Activated naive CD4-positive, alpha-beta T cell treated with anti-CD3 and anti-CD28 coated beads, Interleukin-2, amount 50 U/mL, for 24 hours (primary cell): ENCODE measurements at regions not wholly inside any gene's neighbourhood (a gene's known extent, or its start where the extent isn't known, plus 50 kb on each side); places are given as distances from the start of the nearest gene placed in this dataset.
"Not testable (repeated sequence)": the region's sequence is repeated elsewhere in the genome, so short reads cannot be mapped to it uniquely, and the experiment has no call there.

Experiments
- H3K27ac Mint-ChIP-seq: one replicate; pipeline ENCODE4 v1.8.0; 2021; ENCODE audit warnings: mild to moderate bottlenecking, mixed read lengths
- H3K27me3 Mint-ChIP-seq: one replicate; pipeline ENCODE4 v1.8.0; 2021; ENCODE audit warnings: mixed read lengths
- H3K36me3 Mint-ChIP-seq: one replicate; pipeline ENCODE4 v1.8.0; 2021; ENCODE audit warnings: mixed read lengths
- H3K4me1 Mint-ChIP-seq: one replicate; pipeline ENCODE4 v1.8.0; 2021; ENCODE audit warnings: mixed read lengths
- H3K4me3 Mint-ChIP-seq: one replicate; pipeline ENCODE4 v1.8.0; 2021; ENCODE audit warnings: mild to moderate bottlenecking, mixed read lengths
- H3K9me3 Mint-ChIP-seq: one replicate; pipeline ENCODE4 v1.8.0; 2021; ENCODE audit warnings: mixed read lengths

DNA sequence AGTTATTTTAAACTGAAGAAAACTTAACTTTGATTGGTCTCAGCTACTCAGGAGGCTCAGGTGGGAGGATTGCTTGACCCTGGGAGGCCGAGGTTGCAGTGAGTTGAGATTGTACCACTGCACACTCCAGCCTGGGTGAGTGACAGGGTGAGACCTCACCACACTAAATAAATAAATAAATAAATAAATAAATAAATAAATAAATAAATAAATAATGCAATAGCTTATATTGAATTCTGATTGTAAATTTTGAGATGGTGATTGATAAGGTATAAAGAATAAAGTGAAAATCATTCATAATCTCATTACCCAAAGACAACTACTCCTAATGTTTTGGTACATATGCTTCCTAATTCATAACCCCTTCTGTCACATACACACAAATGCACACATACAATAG is 58.1 kb downstream of the TUBA3C start:
- peaks cover 7% of the 10 kb centered on the region for H3K27me3 Mint-ChIP-seq
- no peaks in the 10 kb centered on the region for H3K36me3 Mint-ChIP-seq
- no peak overlapping the region for H3K27ac Mint-ChIP-seq
- H3K4me3 Mint-ChIP-seq = no peak overlapping the region
- H3K4me1 Mint-ChIP-seq = no peaks in the 10 kb centered on the region
- H3K9me3 Mint-ChIP-seq = no peaks in the 10 kb centered on the region

GRCh38 chr13:19117913-19118739 is 63.5 kb downstream of the TUBA3C start:
- Mint-ChIP-seq H3K4me3 (no peak overlapping the region), H3K27me3 (peaks cover 1% of the 10 kb centered on the region), H3K36me3 (no peaks in the 10 kb centered on the region), H3K9me3 (no peaks in the 10 kb centered on the region), H3K27ac (no peak overlapping the region), H3K4me1 (no peaks in the 10 kb centered on the region)

- H3K27me3 Mint-ChIP-seq, H3K9me3 Mint-ChIP-seq, H3K4me3 Mint-ChIP-seq, H3K27ac Mint-ChIP-seq, H3K36me3 Mint-ChIP-seq, H3K4me1 Mint-ChIP-seq: not testable (repeated sequence)
Observed at GRCh38 chr13:19109225-19109624, 72.4 kb downstream of the TUBA3C start.

GRCh38 chr13:19103140-19103539 is 78.5 kb downstream of the TUBA3C start:
- no peaks in the 10 kb centered on the region for H3K4me1 Mint-ChIP-seq
- peaks cover 2% of the 10 kb centered on the region for H3K36me3 Mint-ChIP-seq
- H3K9me3 Mint-ChIP-seq = no peaks in the 10 kb centered on the region
- H3K4me3 Mint-ChIP-seq = no peak overlapping the region
- no peak overlapping the region for H3K27ac Mint-ChIP-seq
- H3K27me3 Mint-ChIP-seq = no peaks in the 10 kb centered on the region

- H3K27ac Mint-ChIP-seq = no peak overlapping the region
- no peak overlapping the region for H3K4me3 Mint-ChIP-seq
- H3K36me3 Mint-ChIP-seq = no peaks in the 10 kb centered on the region
- no peaks in the 10 kb centered on the region for H3K27me3 Mint-ChIP-seq
- no peaks in the 10 kb centered on the region for H3K9me3 Mint-ChIP-seq
- no peaks in the 10 kb centered on the region for H3K4me1 Mint-ChIP-seq
Observed at GRCh38 chr13:19093369-19093768, 88.3 kb downstream of the TUBA3C start.

DNA sequence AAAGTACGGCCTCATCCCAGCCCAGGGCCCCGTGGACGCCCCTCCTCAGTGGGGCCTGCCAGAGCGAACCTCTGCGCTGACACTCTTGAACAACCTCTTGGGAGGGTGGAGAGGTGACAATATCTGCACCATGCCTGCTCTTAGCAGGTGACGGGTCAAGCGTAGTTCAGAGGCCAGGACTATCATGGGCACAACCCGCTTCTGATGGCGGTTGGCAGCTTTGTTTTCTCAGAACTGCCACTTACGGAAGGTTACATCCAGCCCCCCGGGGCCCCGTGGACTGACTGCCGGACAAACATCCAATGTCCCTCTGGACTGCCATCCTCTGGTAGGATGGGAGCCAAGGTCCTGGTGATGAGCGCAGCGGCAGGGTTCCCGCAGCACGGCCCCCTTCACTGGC is 91.1 kb downstream of the TUBA3C start:
- no peak overlapping the region for H3K27ac Mint-ChIP-seq
- no peaks in the 10 kb centered on the region for H3K4me1 Mint-ChIP-seq
- H3K9me3 Mint-ChIP-seq = no peaks in the 10 kb centered on the region
- H3K27me3 Mint-ChIP-seq = no peaks in the 10 kb centered on the region
- H3K4me3 Mint-ChIP-seq = no peak overlapping the region
- no peaks in the 10 kb centered on the region for H3K36me3 Mint-ChIP-seq

GRCh38 chr13:19089315-19089714 is 92.3 kb downstream of the TUBA3C start:
- Mint-ChIP-seq H3K9me3 (no peaks in the 10 kb centered on the region), H3K4me1 (no peaks in the 10 kb centered on the region), H3K4me3 (no peak overlapping the region), H3K27me3 (no peaks in the 10 kb centered on the region), H3K27ac (no peak overlapping the region), H3K36me3 (no peaks in the 10 kb centered on the region)

- H3K4me3 Mint-ChIP-seq = no peak overlapping the region
- no peak overlapping the region for H3K27ac Mint-ChIP-seq
- no peaks in the 10 kb centered on the region for H3K9me3 Mint-ChIP-seq
- no peaks in the 10 kb centered on the region for H3K36me3 Mint-ChIP-seq
- H3K4me1 Mint-ChIP-seq = no peaks in the 10 kb centered on the region
- H3K27me3 Mint-ChIP-seq = no peaks in the 10 kb centered on the region
Observed at GRCh38 chr13:19088416-19088815, 93.2 kb downstream of the TUBA3C start.

- Mint-ChIP-seq H3K27me3 (no peaks in the 10 kb centered on the region), H3K4me3 (no peak overlapping the region), H3K9me3 (no peaks in the 10 kb centered on the region), H3K36me3 (no peaks in the 10 kb centered on the region), H3K27ac (no peak overlapping the region), H3K4me1 (no peaks in the 10 kb centered on the region)
Observed at GRCh38 chr13:19085876-19086275, 95.7 kb downstream of the TUBA3C start.

DNA sequence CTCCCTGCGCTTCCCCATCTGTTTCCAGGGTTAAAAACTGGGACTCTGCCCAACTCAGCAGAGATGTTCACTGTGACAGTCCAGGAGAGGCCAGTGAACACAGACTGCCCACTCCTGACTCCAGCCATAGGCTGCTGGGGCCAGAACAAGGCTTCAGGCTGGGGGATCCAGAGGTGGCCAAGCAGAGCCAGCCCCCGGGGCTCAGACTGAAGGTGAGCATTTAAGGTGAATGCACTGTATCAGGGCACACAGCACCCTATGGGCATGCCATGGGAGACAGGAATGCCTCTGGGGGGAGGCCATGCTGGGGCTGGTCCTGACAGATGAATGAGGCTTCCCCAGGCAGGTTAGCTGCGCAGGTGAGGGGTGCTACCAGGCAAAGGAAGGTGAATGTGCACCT is 96.4 kb downstream of the TUBA3C start:
- H3K4me1 Mint-ChIP-seq = no peaks in the 10 kb centered on the region

DNA sequence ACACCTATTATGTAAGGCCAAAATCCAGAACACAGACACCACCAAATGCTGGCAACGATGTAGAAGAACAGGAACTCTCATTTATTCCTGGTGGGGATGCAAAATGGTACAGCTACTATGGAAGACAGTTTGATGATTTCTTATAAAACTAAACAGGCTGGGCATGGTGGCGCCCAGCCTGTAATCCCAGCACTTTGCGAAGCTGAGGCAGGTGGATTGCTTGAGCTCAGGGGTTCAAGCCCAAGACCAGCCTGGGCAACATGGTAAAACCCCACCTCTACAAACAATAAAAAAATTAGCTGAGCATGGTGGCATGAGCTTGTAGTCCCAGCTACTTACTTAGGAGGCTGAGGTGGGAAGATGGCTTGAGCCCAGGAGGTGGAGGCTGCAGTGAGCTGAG is 98.3 kb downstream of the TUBA3C start:
- Mint-ChIP-seq H3K4me3 (no peak overlapping the region), H3K27ac (no peak overlapping the region), H3K36me3 (no peaks in the 10 kb centered on the region), H3K27me3 (no peaks in the 10 kb centered on the region), H3K4me1 (no peaks in the 10 kb centered on the region), H3K9me3 (peaks cover 4% of the 10 kb centered on the region)

More for the DNA sequence above, 96.4 kb downstream of the TUBA3C start:
- Mint-ChIP-seq H3K4me3 (no peak overlapping the region), H3K27me3 (no peaks in the 10 kb centered on the region), H3K27ac (no peak overlapping the region), H3K36me3 (no peaks in the 10 kb centered on the region), H3K9me3 (no peaks in the 10 kb centered on the region)

GRCh38 chr13:19075418-19075817 is 106.2 kb downstream of the TUBA3C start:
- Mint-ChIP-seq H3K36me3 (no peaks in the 10 kb centered on the region), H3K9me3 (peaks cover 4% of the 10 kb centered on the region), H3K4me1 (no peaks in the 10 kb centered on the region), H3K27ac (no peak overlapping the region), H3K4me3 (no peak overlapping the region), H3K27me3 (no peaks in the 10 kb centered on the region)

DNA sequence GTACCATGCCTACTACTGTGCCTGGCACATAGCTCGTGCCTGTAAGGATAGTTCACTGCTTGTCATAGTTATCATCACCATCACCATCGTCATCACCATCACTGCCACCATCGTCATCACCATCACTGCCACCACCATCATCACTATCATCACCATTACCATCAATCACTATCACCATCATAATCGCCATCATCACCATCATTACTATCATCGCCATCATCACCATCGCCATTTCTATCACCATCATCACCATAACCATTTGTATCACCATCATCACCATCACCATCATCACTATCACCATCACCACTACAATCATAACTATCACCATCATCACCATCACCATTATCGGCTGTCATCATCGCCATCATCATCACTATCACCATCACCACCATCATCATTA is 107.1 kb downstream of the TUBA3C start:
- Mint-ChIP-seq H3K36me3 (no peaks in the 10 kb centered on the region), H3K27ac (no peak overlapping the region), H3K27me3 (no peaks in the 10 kb centered on the region), H3K9me3 (peaks cover 4% of the 10 kb centered on the region), H3K4me3 (no peak overlapping the region), H3K4me1 (no peaks in the 10 kb centered on the region)

GRCh38 chr13:19074106-19074505 is 107.5 kb downstream of the TUBA3C start:
- H3K27me3 Mint-ChIP-seq, H3K4me3 Mint-ChIP-seq, H3K4me1 Mint-ChIP-seq: not testable (repeated sequence)

DNA sequence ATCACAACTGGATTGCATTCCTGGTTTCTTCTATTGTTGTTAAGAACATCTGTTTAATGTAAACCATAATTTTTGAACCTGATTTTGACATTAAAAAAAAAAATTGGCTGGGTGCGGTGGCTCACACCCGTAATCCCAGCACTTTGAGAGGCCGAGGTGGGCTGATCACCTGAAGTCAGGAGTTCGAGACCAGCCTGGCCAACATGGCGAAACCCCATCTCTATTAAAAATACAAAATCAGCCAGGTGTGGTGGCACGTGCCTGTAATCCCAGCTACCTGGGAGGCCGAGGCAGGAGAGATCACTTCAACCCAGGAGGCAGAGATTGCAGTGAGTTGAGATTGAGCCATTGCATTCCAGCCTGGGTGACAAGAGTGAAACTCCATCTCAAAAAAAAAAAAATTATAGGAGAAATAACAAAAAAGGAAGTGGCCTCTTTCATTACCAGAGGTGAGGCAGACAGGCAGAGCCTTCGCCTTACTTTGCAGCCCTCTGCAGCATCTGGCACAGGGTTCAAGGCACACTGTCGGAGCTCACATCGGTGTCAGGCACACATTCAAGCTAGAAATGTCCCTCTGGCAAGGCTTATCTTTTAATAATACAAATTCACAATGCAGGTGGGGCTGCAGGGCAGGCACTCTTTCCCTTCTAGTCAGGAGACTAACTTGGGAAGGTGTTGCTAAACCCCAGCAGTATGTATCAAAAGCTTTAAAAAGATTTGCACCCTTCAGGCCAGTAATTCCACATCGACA is 108.5 kb downstream of the TUBA3C start:
- H3K4me3 Mint-ChIP-seq, H3K27ac Mint-ChIP-seq, H3K36me3 Mint-ChIP-seq, H3K9me3 Mint-ChIP-seq, H3K4me1 Mint-ChIP-seq, H3K27me3 Mint-ChIP-seq: not testable (repeated sequence)

More at GRCh38 chr13:19074106-19074505, 107.5 kb downstream of the TUBA3C start:
- not testable (repeated sequence) for H3K9me3 Mint-ChIP-seq, H3K27ac Mint-ChIP-seq, H3K36me3 Mint-ChIP-seq

DNA sequence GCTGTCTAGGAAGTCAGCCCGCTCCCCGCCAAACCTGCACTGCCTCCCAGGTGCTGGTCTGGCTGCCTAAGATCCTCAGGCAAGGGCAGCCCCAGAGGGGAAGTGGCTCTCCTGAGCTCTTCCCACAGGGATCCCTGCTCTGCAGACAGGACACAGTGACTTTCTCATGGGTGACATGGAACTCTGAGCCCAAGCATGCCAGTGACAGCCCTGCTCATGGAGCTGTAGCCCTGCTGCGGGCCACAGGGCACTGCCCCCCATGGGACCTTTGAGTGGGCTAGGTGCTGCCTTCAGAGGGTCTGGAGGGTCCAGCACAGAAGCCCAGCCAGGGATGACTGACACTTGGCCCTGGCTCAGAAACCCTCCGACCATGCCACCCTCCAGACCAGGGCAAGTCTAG is 109.1 kb downstream of the TUBA3C start:
- Mint-ChIP-seq H3K9me3 (no peaks in the 10 kb centered on the region), H3K4me3 (no peak overlapping the region), H3K27ac (no peak overlapping the region), H3K4me1 (no peaks in the 10 kb centered on the region), H3K27me3 (no peaks in the 10 kb centered on the region), H3K36me3 (no peaks in the 10 kb centered on the region)
